GM18858 (cell line): ENCODE measurements at regions not wholly inside any gene's neighbourhood (a gene's known extent, or its start where the extent isn't known, plus 50 kb on each side); places are given as distances from the start of the nearest gene placed in this dataset.

Experiments used
- ATAC-seq: cut with Tn5 transposase; IDR thresholded peaks from one replicate; pipeline ENCODE4 v1.9.1; 2021; ENCODE audit not compliant: unreplicated experiment

- no peak for ATAC-seq
These were observed 345.2 kb downstream of the PHKB start for GRCh38 chr16:47806309-47806847.

GRCh38 chr16:47787696-47788095 lies 326.6 kb downstream of the PHKB start:
- ATAC-seq, result no peak

GRCh38 chr16:47781673-47782072 lies 320.5 kb downstream of the PHKB start:
- ATAC-seq, result no peak

- ATAC-seq, result no peak
These were observed 319.2 kb downstream of the PHKB start for GRCh38 chr16:47780213-47780875.

GRCh38 chr16:47779201-47780016 lies 318.3 kb downstream of the PHKB start:
- ATAC-seq, result no peak

- no peak for ATAC-seq
These were observed 317.1 kb downstream of the PHKB start for GRCh38 chr16:47778106-47778801.

GRCh38 chr16:47777220-47777619 lies 316.1 kb downstream of the PHKB start:
- ATAC-seq, result no peak

GRCh38 chr16:47774661-47775060 lies 313.5 kb downstream of the PHKB start:
- no peak for ATAC-seq

- no peak for ATAC-seq
These were observed 292.5 kb downstream of the PHKB start for GRCh38 chr16:47753659-47754058.
